A673 (cell line): ENCODE measurements at regions not wholly inside any gene's neighbourhood (a gene's known extent, or its start where the extent isn't known, plus 50 kb on each side); places are given as distances from the start of the nearest gene placed in this dataset.
"Not testable (repeated sequence)": the region's sequence is repeated elsewhere in the genome, so short reads cannot be mapped to it uniquely, and the experiment has no call there.

Experiments used
- BruUV-seq: library from RNA; stranded (reverse); fragments of 400-500 nt; replicated peaks from 2 replicates; lab custom pipeline; 2021; lab: Mats Ljungman, UMichigan
- CTCF ChIA-PET: fragments of 300-600 bp; sonication (Branson Sonifier 250); formaldehyde crosslinking; loops from one replicate; lab custom pipeline; 2022; ENCODE audit warnings: antibody characterized with exemption; lab: Charles Lee
- POLR2A ChIA-PET: fragments of 300-600 bp; sonication (Branson Sonifier 250); formaldehyde crosslinking; loops from one replicate; lab custom pipeline; 2022; ENCODE audit warnings: antibody characterized with exemption; ENCODE audit not compliant: low non-redundant PET; lab: Charles Lee
- DNase-seq: peaks from one replicate; pipeline ENCODE4 v3.0.0-alpha.2; 2015; ENCODE audit warnings: low spot score
- H3K27ac ChIP-seq: fragments of 200-600 bp; sonication (generic); 2 replicates; pipeline ENCODE4 v1.5.1; 2016; ENCODE audit warnings: mixed run types, low read depth, mild to moderate bottlenecking, mixed read lengths, antibody characterized with exemption, low read length; ENCODE audit not compliant: poor library complexity, severe bottlenecking
- H3K27me3 ChIP-seq: fragments of 200-600 bp; sonication (generic); replicated peaks from 2 replicates; pipeline ENCODE4 v1.6.1; 2017; ENCODE audit warnings: mixed run types, low read depth, mild to moderate bottlenecking, mixed read lengths, antibody characterized with exemption, low read length; ENCODE audit not compliant: insufficient read depth, poor library complexity
- H3K36me3 ChIP-seq: fragments of 200-600 bp; sonication (generic); 2 replicates; pipeline ENCODE4 v1.6.1; 2016; ENCODE audit warnings: mixed run types, mild to moderate bottlenecking, mixed read lengths, antibody characterized with exemption, low read length; ENCODE audit not compliant: insufficient read depth, poor library complexity, severe bottlenecking
- H3K4me1 ChIP-seq: fragments of 200-600 bp; sonication (generic); 2 replicates; pipeline ENCODE4 v1.6.1; 2017; ENCODE audit warnings: mixed run types, mild to moderate bottlenecking, mixed read lengths, antibody characterized with exemption, low read length; ENCODE audit not compliant: insufficient read depth, poor library complexity, severe bottlenecking
- H3K4me3 ChIP-seq: fragments of 200-600 bp; sonication (generic); 2 replicates; pipeline ENCODE4 v1.5.1; 2016; ENCODE audit warnings: low read depth, mixed run types, mild to moderate bottlenecking, mixed read lengths, low read length; ENCODE audit not compliant: poor library complexity, severe bottlenecking
- H3K9me3 ChIP-seq: fragments of 200-600 bp; sonication (generic); 2 replicates; pipeline ENCODE4 v1.6.1; 2016; ENCODE audit warnings: mixed run types, low read depth, mild to moderate bottlenecking, mixed read lengths, antibody characterized with exemption, low read length; ENCODE audit not compliant: poor library complexity, severe bottlenecking
- EZH2 ChIP-seq: fragments of 200-600 bp; sonication (generic); IDR thresholded peaks from 2 replicates; pipeline ENCODE4 v1.6.1; 2017; ENCODE audit warnings: borderline replicate concordance, low read depth, mild to moderate bottlenecking, mixed read lengths, antibody characterized with exemption, low read length; ENCODE audit not compliant: poor library complexity, severe bottlenecking
- intact Hi-C: fragments of 100-400 bp; cut with micrococcal nuclease; formaldehyde crosslinking; loops from one replicate; pipeline ENCODE4 v1.10.0; 2022; ENCODE audit not compliant: unreplicated experiment
- TF ChIP-seq, protein P1 (sequence below): fragments of 300-800, 200-600 bp; sonication (generic); conservative IDR thresholded peaks from 2 replicates; pipeline ENCODE4 v1.5.1; 2017; ENCODE audit warnings: low read depth, mild to moderate bottlenecking, antibody characterized with exemption, low read length, moderate library complexity, mixed read lengths

DNA sequence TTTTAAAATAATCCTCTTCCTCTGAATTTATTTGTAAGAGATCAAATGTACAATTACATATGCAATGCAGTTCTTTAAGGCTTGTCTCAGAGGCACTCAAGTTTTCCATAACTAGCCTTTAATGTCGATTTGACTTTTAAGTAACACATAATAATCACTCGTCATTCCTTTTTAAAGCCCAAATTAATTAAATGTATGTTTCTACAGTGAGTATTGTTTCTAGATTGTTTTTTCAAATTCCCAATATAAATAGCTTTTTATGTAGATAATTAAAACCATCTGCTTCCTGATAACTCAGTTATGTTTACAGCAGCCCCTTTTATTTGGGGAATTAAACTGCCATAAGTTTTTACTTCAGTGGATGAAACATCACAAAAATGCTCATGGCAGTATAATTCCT is 185.1 kb downstream of the ETNK1 start:
- ChIA-PET CTCF (no interaction called here), POLR2A (no interaction called here)
- Histone ChIP-seq H3K27me3 (no peaks in the 10 kb centered on the region), H3K27ac (no peak overlapping the region), H3K36me3 (no peaks in the 10 kb centered on the region), H3K4me1 (no peaks in the 10 kb centered on the region), H3K4me3 (no peak overlapping the region), H3K9me3 (no peaks in the 10 kb centered on the region)
- TF ChIP-seq EZH2, result no peak
- TF ChIP-seq, protein P1, sequence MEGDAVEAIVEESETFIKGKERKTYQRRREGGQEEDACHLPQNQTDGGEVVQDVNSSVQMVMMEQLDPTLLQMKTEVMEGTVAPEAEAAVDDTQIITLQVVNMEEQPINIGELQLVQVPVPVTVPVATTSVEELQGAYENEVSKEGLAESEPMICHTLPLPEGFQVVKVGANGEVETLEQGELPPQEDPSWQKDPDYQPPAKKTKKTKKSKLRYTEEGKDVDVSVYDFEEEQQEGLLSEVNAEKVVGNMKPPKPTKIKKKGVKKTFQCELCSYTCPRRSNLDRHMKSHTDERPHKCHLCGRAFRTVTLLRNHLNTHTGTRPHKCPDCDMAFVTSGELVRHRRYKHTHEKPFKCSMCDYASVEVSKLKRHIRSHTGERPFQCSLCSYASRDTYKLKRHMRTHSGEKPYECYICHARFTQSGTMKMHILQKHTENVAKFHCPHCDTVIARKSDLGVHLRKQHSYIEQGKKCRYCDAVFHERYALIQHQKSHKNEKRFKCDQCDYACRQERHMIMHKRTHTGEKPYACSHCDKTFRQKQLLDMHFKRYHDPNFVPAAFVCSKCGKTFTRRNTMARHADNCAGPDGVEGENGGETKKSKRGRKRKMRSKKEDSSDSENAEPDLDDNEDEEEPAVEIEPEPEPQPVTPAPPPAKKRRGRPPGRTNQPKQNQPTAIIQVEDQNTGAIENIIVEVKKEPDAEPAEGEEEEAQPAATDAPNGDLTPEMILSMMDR, result no peak
- intact Hi-C loops, result no loop called here
- no peak for DNase-seq
- no TSS peak for BruUV-seq

DNA sequence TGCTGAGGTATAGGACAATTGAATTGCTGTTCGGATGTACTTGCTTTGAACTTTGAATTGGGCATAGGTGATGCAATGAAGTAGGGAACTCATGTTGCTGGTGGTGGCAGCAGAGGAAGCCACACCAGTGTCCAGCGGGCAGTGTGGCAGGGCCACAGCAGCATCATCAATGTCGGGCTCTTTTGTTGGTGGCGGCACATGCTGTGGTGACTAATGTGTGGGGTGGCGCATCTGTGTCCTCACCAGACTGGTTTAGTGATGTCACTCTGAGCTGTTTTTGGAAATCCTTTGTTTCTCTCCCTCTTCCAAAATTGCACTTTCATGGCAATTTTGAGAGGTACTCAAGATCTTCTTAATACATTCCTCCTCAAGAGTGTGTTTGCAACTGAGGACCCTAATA is 187.6 kb downstream of the ETNK1 start:
- H3K9me3 ChIP-seq, result no peaks in the 10 kb centered on the region
- ChIA-PET POLR2A (no interaction called here), CTCF (no interaction called here)
- TF ChIP-seq, protein P1, result no peak
- no peak for TF ChIP-seq EZH2
- H3K36me3 ChIP-seq, result no peaks in the 10 kb centered on the region
- H3K27me3 ChIP-seq, result no peaks in the 10 kb centered on the region
- DNase-seq, result no peak
- H3K4me1 ChIP-seq, result no peaks in the 10 kb centered on the region
- no TSS peak for BruUV-seq
- H3K4me3 ChIP-seq, result no peak overlapping the region
- intact Hi-C loops, result no loop called here
- H3K27ac ChIP-seq, result no peak overlapping the region

DNA sequence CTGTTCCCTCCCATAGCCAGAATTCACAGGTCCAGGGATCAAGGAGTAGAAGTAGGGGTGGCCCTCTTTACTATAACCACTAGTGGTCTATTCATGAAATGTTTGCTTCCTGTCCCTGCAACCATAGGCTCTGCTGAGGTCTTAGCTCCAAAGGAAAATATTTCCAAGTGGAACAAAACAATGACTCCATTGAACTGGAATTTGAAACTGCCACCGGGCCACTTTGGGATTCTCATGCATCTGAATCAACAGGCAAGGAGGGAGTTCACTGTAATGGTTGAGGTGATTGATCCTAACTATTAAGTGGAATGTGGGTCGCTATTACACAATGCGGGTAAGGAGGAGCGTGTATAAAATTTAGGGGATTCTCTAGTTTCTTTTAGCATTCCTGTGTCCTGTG is 197.0 kb downstream of the ETNK1 start:
- Histone ChIP-seq H3K27ac (no peak overlapping the region), H3K4me1 (no peaks in the 10 kb centered on the region), H3K36me3 (no peaks in the 10 kb centered on the region), H3K9me3 (no peaks in the 10 kb centered on the region), H3K4me3 (no peak overlapping the region), H3K27me3 (no peaks in the 10 kb centered on the region)
- BruUV-seq, result no TSS peak
- intact Hi-C loops, result no loop called here
- no peak for DNase-seq
- ChIA-PET CTCF (no interaction called here), POLR2A (no interaction called here)
- TF ChIP-seq, protein P1, result no peak
- TF ChIP-seq EZH2, result no peak

DNA sequence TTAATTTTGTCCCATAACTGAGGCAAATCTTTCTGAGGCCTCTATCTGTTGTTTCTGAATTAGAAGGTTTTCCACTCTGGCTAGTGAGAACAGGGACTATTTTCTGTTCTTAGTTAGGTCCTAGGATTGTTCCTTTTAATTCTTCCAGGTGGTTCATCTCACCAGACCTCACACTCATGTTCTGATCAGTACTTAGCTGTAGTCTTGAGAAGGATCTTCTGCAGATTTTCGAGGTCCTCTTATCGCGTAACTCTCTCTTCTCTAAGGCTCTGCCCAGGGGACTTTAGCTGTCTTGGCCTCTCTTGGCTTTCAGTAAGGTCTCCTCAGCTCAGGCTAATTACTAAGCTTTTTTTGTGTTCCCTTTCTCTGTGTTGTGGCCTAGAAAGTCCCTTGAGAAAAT is 201.1 kb downstream of the ETNK1 start:
- POLR2A ChIA-PET, result no interaction called here
- no TSS peak for BruUV-seq
- Histone ChIP-seq H3K4me1 (no peaks in the 10 kb centered on the region), H3K27ac (no peak overlapping the region), H3K27me3 (no peaks in the 10 kb centered on the region), H3K9me3 (no peaks in the 10 kb centered on the region), H3K4me3 (no peak overlapping the region), H3K36me3 (no peaks in the 10 kb centered on the region)
- intact Hi-C loops, result no loop called here
- CTCF ChIA-PET, result no interaction called here
- TF ChIP-seq EZH2, result no peak
- TF ChIP-seq, protein P1, result no peak
- DNase-seq, result no peak

DNA sequence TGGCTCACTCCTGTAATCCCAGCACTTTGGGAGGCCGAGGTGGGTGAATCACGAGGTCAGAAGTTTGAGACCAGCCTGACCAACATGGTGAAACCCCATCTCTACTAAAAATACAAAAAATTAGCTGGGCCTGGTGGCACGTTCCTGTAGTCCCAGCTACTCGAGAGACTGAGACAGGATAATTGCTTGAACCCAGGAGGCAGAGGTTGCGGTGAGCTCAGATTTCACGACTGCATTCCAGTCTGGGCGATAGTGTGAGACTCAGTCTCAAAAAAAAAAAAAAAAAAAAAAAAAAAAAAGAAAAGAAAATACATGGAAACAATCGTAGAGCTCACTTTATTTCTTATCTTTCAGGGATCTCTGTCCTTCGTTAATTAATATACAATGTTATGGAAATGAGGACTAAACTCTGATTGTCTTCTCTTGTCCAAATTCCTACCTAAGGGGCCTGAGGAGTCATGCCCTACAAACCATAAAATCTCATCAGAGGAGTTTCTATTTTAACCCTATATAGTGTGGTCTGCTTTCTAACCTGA is 201.5 kb downstream of the ETNK1 start:
- POLR2A ChIA-PET, DNase-seq: not testable (repeated sequence)

More for the DNA sequence above, 201.5 kb downstream of the ETNK1 start:
- intact Hi-C loops, H3K4me3 ChIP-seq, H3K4me1 ChIP-seq, BruUV-seq, H3K9me3 ChIP-seq, H3K27ac ChIP-seq, H3K36me3 ChIP-seq, H3K27me3 ChIP-seq, CTCF ChIA-PET: not testable (repeated sequence)
